ENCODE measurements at regions not wholly inside any gene's neighbourhood (a gene's known extent, or its start where the extent isn't known, plus 50 kb on each side); places are given as distances from the start of the nearest gene placed in this dataset.
"Not testable (repeated sequence)": the region's sequence is repeated elsewhere in the genome, so short reads cannot be mapped to it uniquely, and the experiment has no call there.

GRCh38 chrX:3791449-3791848, 78.0 kb upstream of the PRKX start:
- intact Hi-C loops (cut with DNase I) = no loop called here
- Histone ChIP-seq H3K27me3 (no peaks in the 10 kb centered on the region), H3K9me3 (replicated peaks in 1 of 3) (no peaks in the 10 kb centered on the region), H3K36me3 (replicated peaks in 1 of 2) (no peaks in the 10 kb centered on the region), H3K27ac (no peak overlapping the region), H3K4me1 (replicated peaks in 1 of 2) (no peaks in the 10 kb centered on the region), H3K4me3 (no peak overlapping the region)
- TF ChIP-seq POLR2A (IDR thresholded peaks at IDR 0.05) = no peak
- no peak for TF ChIP-seq CTCF (IDR thresholded peaks at IDR 0.05)
- DNase-seq = no peak
- 85 to 89% (median 87%) methylated on average over 11 of the region's 11 CpGs for WGBS, 4 donors

GRCh38 chrX:3788494-3789233, 75.2 kb upstream of the PRKX start:
- no peaks in the 10 kb centered on the region for H3K27me3 ChIP-seq
- DNase-seq = no peak
- H3K27ac ChIP-seq = no peak overlapping the region
- H3K9me3 ChIP-seq (replicated peaks in 1 of 3) = no peaks in the 10 kb centered on the region
- intact Hi-C loops (cut with DNase I) = no loop called here
- WGBS, 4 donors = 15 to 20% (median 19%) methylated on average over 9 to 10 of the region's 10 CpGs
- no peaks in the 10 kb centered on the region for H3K36me3 ChIP-seq (replicated peaks in 1 of 2)
- H3K4me1 ChIP-seq (replicated peaks in 1 of 2) = no peaks in the 10 kb centered on the region
- TF ChIP-seq POLR2A (IDR thresholded peaks at IDR 0.05) (no peak), CTCF (IDR thresholded peaks at IDR 0.05) (no peak)
- H3K4me3 ChIP-seq = no peak overlapping the region

- H3K36me3 ChIP-seq (replicated peaks in 1 of 2) = no peaks in the 10 kb centered on the region
- 48 to 75% (median 57%) methylated on average over 4 of the region's 4 CpGs for WGBS, 4 donors
- H3K9me3 ChIP-seq (replicated peaks in 1 of 3) = no peaks in the 10 kb centered on the region
- no peak overlapping the region for H3K27ac ChIP-seq
- intact Hi-C loops (cut with DNase I) = no loop called here
- no peak overlapping the region for H3K4me3 ChIP-seq
- H3K27me3 ChIP-seq = no peaks in the 10 kb centered on the region
- no peak for DNase-seq
- no peak for TF ChIP-seq CTCF (IDR thresholded peaks at IDR 0.05)
- no peak for TF ChIP-seq POLR2A (IDR thresholded peaks at IDR 0.05)
- H3K4me1 ChIP-seq (replicated peaks in 1 of 2) = no peaks in the 10 kb centered on the region
Observed at GRCh38 chrX:3787856-3788255, 74.4 kb upstream of the PRKX start.

GRCh38 chrX:3785822-3786221, 72.4 kb upstream of the PRKX start:
- H3K27ac ChIP-seq; H3K9me3 ChIP-seq (replicated peaks in 1 of 3); H3K27me3 ChIP-seq; H3K36me3 ChIP-seq (replicated peaks in 1 of 2); H3K4me3 ChIP-seq; intact Hi-C loops (cut with DNase I); DNase-seq; H3K4me1 ChIP-seq (replicated peaks in 1 of 2): not testable (repeated sequence)
- WGBS, 4 donors = 50 to 58% (median 53%) methylated on average over 2 of the region's 2 CpGs

- no peak for DNase-seq
- TF ChIP-seq POLR2A (IDR thresholded peaks at IDR 0.05) (no peak), CTCF (IDR thresholded peaks at IDR 0.05) (no peak)
- intact Hi-C loops (cut with DNase I) = no loop called here
- Histone ChIP-seq H3K9me3 (replicated peaks in 1 of 3) (no peaks in the 10 kb centered on the region), H3K36me3 (replicated peaks in 1 of 2) (no peaks in the 10 kb centered on the region), H3K4me3 (no peak overlapping the region), H3K27me3 (no peaks in the 10 kb centered on the region), H3K4me1 (replicated peaks in 1 of 2) (no peaks in the 10 kb centered on the region), H3K27ac (no peak overlapping the region)
- WGBS, 4 donors = 10 to 28% (median 20%) methylated on average over 1 of the region's 1 CpG
Observed at GRCh38 chrX:3780564-3780963, 67.1 kb upstream of the PRKX start.
